NCI-H345 treated with DMSO at 0.1 percent for 48 hours (cell line): ENCODE measurements at regions not wholly inside any gene's neighbourhood (a gene's known extent, or its start where the extent isn't known, plus 50 kb on each side); places are given as distances from the start of the nearest gene placed in this dataset.

ENCODE experiments used
- DNase-seq: peaks from one replicate; lab custom pipeline; 2025; ENCODE audit not compliant: unreplicated experiment; lab: John Stamatoyannopoulos, UW

GRCh38 chr12:84807249-84807648 lies 105.3 kb downstream of the SLC6A15 start:
- no peak for DNase-seq

- no peak for DNase-seq
Measured at GRCh38 chr12:84805474-84805858, 107.1 kb downstream of the SLC6A15 start.

GRCh38 chr12:84804691-84805473 lies 107.7 kb downstream of the SLC6A15 start:
- no peak for DNase-seq

- no peak for DNase-seq
Measured at GRCh38 chr12:84803661-84804060, 108.9 kb downstream of the SLC6A15 start.

GRCh38 chr12:84802161-84802560 lies 110.4 kb downstream of the SLC6A15 start:
- no peak for DNase-seq

GRCh38 chr12:84793558-84794367 lies 118.8 kb downstream of the SLC6A15 start:
- DNase-seq, result no peak

GRCh38 chr12:84791444-84791843 lies 121.2 kb downstream of the SLC6A15 start:
- no peak for DNase-seq

GRCh38 chr12:84789184-84789583 lies 123.4 kb downstream of the SLC6A15 start:
- no peak for DNase-seq

GRCh38 chr12:84787253-84787652 lies 125.3 kb downstream of the SLC6A15 start:
- no peak for DNase-seq

- no peak for DNase-seq
Measured at GRCh38 chr12:84786622-84787021, 126.0 kb downstream of the SLC6A15 start.

GRCh38 chr12:84785951-84786350 lies 126.6 kb downstream of the SLC6A15 start:
- no peak for DNase-seq

- DNase-seq, result no peak
Measured at GRCh38 chr12:84785281-84785680, 127.3 kb downstream of the SLC6A15 start.

- DNase-seq, result no peak
Measured at GRCh38 chr12:84779169-84779568, 133.4 kb downstream of the SLC6A15 start.

- DNase-seq, result no peak
Measured at GRCh38 chr12:84772281-84772680, 140.3 kb downstream of the SLC6A15 start.

GRCh38 chr12:84767079-84767478 lies 145.5 kb downstream of the SLC6A15 start:
- no peak for DNase-seq

- DNase-seq, result no peak
Measured at GRCh38 chr12:84766375-84766774, 146.2 kb downstream of the SLC6A15 start.

- DNase-seq, result no peak
Measured at GRCh38 chr12:84764001-84764400, 148.6 kb downstream of the SLC6A15 start.

GRCh38 chr12:84763107-84763506 lies 149.5 kb downstream of the SLC6A15 start:
- no peak for DNase-seq

- no peak for DNase-seq
Measured at GRCh38 chr12:84760091-84760865, 152.3 kb downstream of the SLC6A15 start.

- DNase-seq, result no peak
Measured at GRCh38 chr12:84757978-84758377, 154.6 kb downstream of the SLC6A15 start.

- DNase-seq, result no peak
Measured at GRCh38 chr12:84756961-84757360, 155.6 kb downstream of the SLC6A15 start.

GRCh38 chr12:84745127-84745526 lies 167.5 kb downstream of the SLC6A15 start:
- no peak for DNase-seq
